ENCODE measurements at regions not wholly inside any gene's neighbourhood (a gene's known extent, or its start where the extent isn't known, plus 50 kb on each side); places are given as distances from the start of the nearest gene placed in this dataset.

- ATAC-seq (ENCODE audit: insufficient read depth, low read depth): no peak
- no peak overlapping the region for H3K4me2 ChIP-seq (ENCODE audit: insufficient read depth, low read length)
Measured at GRCh38 chr17:79434215-79434614, 176.6 kb downstream of the RBFOX3 start.

GRCh38 chr17:79433379-79433778 lies 177.5 kb downstream of the RBFOX3 start:
- no peak overlapping the region for H3K4me3 ChIP-seq (ENCODE audit: low read depth in 1 of 2, low read length in 2 of 2)
- H3K9me3 ChIP-seq (ENCODE audit: insufficient read depth, low read length, severe bottlenecking): no peaks in the 10 kb centered on the region
- H3K27ac ChIP-seq (ENCODE audit: low read length): no peak overlapping the region
- no peaks in the 10 kb centered on the region for H3K36me3 ChIP-seq (ENCODE audit: insufficient read depth, low read length)
- H3K79me2 ChIP-seq (ENCODE audit: insufficient read depth, low read length): no peaks in the 10 kb centered on the region
- no peak overlapping the region for H2AFZ ChIP-seq (ENCODE audit: low read depth, low read length)
- no peak overlapping the region for H3K9ac ChIP-seq (ENCODE audit: low read depth, low read length)
- H3K27me3 ChIP-seq (ENCODE audit: insufficient read depth, low read length, poor library complexity): peaks cover 4% of the 10 kb centered on the region
- no peaks in the 10 kb centered on the region; the same call in 1 of the 2 replicates for H4K20me1 ChIP-seq (ENCODE audit: insufficient read depth, low read length)
- DNase-seq (no peak), ATAC-seq (ENCODE audit: insufficient read depth, low read depth) (no peak)
- no peak overlapping the region for H3K4me2 ChIP-seq (ENCODE audit: insufficient read depth, low read length)
- no peak for TF ChIP-seq EZH2 (IDR thresholded peaks at IDR 0.05; ENCODE audit: borderline replicate concordance, low read depth, low read length, severe bottlenecking)
- no peak for TF ChIP-seq CTCF (IDR thresholded peaks at IDR 0.05; ENCODE audit: borderline replicate concordance, extremely low read depth, low read length, poor library complexity, severe bottlenecking)
- H3K4me1 ChIP-seq (ENCODE audit: insufficient read depth, low read length): no peaks in the 10 kb centered on the region

More at GRCh38 chr17:79434215-79434614, 176.6 kb downstream of the RBFOX3 start:
- H3K9me3 ChIP-seq (ENCODE audit: insufficient read depth, low read length, severe bottlenecking): no peaks in the 10 kb centered on the region
- peaks cover 5% of the 10 kb centered on the region for H3K27me3 ChIP-seq (ENCODE audit: insufficient read depth, low read length, poor library complexity)
- H3K79me2 ChIP-seq (ENCODE audit: insufficient read depth, low read length): no peaks in the 10 kb centered on the region
- H3K4me3 ChIP-seq (ENCODE audit: low read depth in 1 of 2, low read length in 2 of 2): no peak overlapping the region
- H2AFZ ChIP-seq (ENCODE audit: low read depth, low read length): no peak overlapping the region
- DNase-seq: no peak
- H3K9ac ChIP-seq (ENCODE audit: low read depth, low read length): no peak overlapping the region
- H3K4me1 ChIP-seq (ENCODE audit: insufficient read depth, low read length): no peaks in the 10 kb centered on the region
- no peak overlapping the region for H3K27ac ChIP-seq (ENCODE audit: low read length)
- no peaks in the 10 kb centered on the region for H4K20me1 ChIP-seq (ENCODE audit: insufficient read depth, low read length)
- no peaks in the 10 kb centered on the region for H3K36me3 ChIP-seq (ENCODE audit: insufficient read depth, low read length)
- TF ChIP-seq CTCF (IDR thresholded peaks at IDR 0.05; ENCODE audit: borderline replicate concordance, extremely low read depth, low read length, poor library complexity, severe bottlenecking) (no peak), EZH2 (IDR thresholded peaks at IDR 0.05; ENCODE audit: borderline replicate concordance, low read depth, low read length, severe bottlenecking) (no peak)

GRCh38 chr17:79431175-79431574 lies 179.7 kb downstream of the RBFOX3 start:
- Histone ChIP-seq H3K36me3 (ENCODE audit: insufficient read depth, low read length) (no peaks in the 10 kb centered on the region), H3K27ac (ENCODE audit: low read length) (no peak overlapping the region), H3K4me2 (ENCODE audit: insufficient read depth, low read length) (no peak overlapping the region), H3K79me2 (ENCODE audit: insufficient read depth, low read length) (no peaks in the 10 kb centered on the region), H3K27me3 (ENCODE audit: insufficient read depth, low read length, poor library complexity) (peaks cover 5% of the 10 kb centered on the region), H3K9me3 (ENCODE audit: insufficient read depth, low read length, severe bottlenecking) (no peaks in the 10 kb centered on the region), H3K4me3 (ENCODE audit: low read depth in 1 of 2, low read length in 2 of 2) (no peak overlapping the region), H3K4me1 (ENCODE audit: insufficient read depth, low read length) (no peaks in the 10 kb centered on the region), H3K9ac (ENCODE audit: low read depth, low read length) (no peak overlapping the region), H2AFZ (ENCODE audit: low read depth, low read length) (no peak overlapping the region), H4K20me1 (ENCODE audit: insufficient read depth, low read length) (no peaks in the 10 kb centered on the region; the same call in 1 of the 2 replicates)
- ATAC-seq (ENCODE audit: insufficient read depth, low read depth) (no peak), DNase-seq (no peak)
- TF ChIP-seq CTCF (IDR thresholded peaks at IDR 0.05; ENCODE audit: borderline replicate concordance, extremely low read depth, low read length, poor library complexity, severe bottlenecking) (no peak), EZH2 (IDR thresholded peaks at IDR 0.05; ENCODE audit: borderline replicate concordance, low read depth, low read length, severe bottlenecking) (no peak)

Data from DND-41 (cell line).